ENCODE measurements at regions not wholly inside any gene's neighbourhood (a gene's known extent, or its start where the extent isn't known, plus 50 kb on each side); places are given as distances from the start of the nearest gene placed in this dataset.
"Not testable (repeated sequence)": the region's sequence is repeated elsewhere in the genome, so short reads cannot be mapped to it uniquely, and the experiment has no call there.

GRCh38 chr7:76862241-76862640 lies 169.9 kb downstream of the SPDYE17 start:
- ATAC-seq; intact Hi-C loops (cut with DNase I); DNase-seq: not testable (repeated sequence)

GRCh38 chr7:76859933-76860332 lies 172.2 kb downstream of the SPDYE17 start:
- intact Hi-C loops (cut with DNase I); DNase-seq; ATAC-seq: not testable (repeated sequence)

DNA sequence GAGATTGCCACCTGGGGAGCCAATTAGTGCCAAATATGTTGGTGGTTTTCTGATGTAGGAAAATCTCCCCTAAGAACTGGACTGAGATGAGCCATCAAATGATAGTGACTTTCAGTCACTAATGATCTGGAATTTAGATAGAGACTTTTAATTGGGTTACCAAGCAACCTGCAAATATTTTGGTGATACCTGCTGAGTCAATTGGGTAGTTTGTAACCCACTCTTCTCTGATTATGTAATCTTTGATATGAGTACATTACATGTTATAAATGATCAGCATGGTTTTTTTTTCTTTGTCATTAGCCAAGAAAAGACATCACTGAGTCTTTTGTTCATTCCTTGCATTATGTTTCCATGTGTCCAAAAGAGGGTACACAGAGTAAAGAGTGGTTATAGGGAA lies 177.5 kb downstream of the SPDYE17 start:
- ATAC-seq; DNase-seq; intact Hi-C loops (cut with DNase I): not testable (repeated sequence)

- intact Hi-C loops (cut with DNase I); DNase-seq; ATAC-seq: not testable (repeated sequence)
These were observed 179.2 kb downstream of the SPDYE17 start for GRCh38 chr7:76852787-76853584.

- intact Hi-C loops (cut with DNase I); ATAC-seq; DNase-seq: not testable (repeated sequence)
These were observed 179.8 kb downstream of the SPDYE17 start for GRCh38 chr7:76852362-76852761.

DNA sequence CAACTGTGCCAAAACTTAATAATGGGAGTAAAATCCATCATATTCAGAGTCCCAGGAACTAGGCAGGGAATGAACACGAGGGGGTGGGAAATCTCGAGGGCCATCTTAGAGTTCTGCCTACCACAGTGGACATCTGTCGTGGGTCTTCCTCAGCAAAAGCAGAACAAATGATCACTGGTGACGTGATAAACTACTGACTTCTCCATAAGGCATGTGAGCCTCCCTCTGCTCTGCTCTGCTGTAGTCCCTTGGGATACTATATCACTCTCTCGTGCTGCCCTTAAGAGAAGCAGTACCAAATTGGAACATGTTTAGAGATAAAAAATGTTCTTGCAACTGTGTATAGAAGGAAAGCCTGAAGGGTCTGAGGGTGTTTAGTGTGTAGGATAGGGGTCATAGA lies 180.5 kb downstream of the SPDYE17 start:
- DNase-seq; ATAC-seq; intact Hi-C loops (cut with DNase I): not testable (repeated sequence)

- ATAC-seq; intact Hi-C loops (cut with DNase I); DNase-seq: not testable (repeated sequence)
These were observed 182.1 kb downstream of the SPDYE17 start for GRCh38 chr7:76849887-76850563.

DNA sequence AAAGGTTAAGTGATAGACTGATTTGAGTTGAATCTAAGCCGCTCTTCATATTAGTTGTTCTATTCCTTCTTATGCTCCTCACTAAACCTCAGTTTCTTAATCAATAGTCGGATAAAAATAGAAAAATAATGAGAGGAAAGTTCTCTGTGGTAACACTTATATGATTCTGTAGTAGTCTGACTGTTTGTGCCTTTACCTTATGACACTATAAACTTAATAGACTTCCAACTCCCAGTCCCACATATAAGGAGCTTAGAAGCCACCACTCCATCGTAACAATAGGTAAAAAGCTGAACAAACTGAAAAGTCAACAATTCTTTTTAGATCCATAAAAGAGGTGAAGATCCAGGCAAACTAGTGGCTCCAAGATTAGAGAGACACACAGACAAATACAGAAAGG lies 192.3 kb downstream of the SPDYE17 start:
- DNase-seq; ATAC-seq; intact Hi-C loops (cut with DNase I): not testable (repeated sequence)

DNA sequence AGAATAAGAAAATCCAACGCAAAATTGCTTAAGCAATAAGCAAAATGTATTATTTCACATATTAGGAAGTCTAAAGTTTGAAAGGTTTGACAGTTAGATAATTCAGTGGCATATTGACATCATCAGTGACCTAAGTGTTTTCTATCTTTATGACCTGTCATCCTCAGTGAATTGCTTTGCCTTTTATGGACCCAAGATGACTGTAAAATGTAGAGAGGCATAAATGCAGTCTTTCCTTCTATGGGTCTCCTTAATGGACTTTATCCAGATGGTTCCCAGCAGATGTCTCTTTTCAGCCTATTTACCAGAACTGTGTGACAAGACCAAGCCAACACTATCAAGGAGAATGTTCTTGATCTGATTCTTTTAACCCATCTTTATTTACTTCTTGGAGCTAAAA lies 192.9 kb downstream of the SPDYE17 start:
- intact Hi-C loops (cut with DNase I); ATAC-seq; DNase-seq: not testable (repeated sequence)

DNA sequence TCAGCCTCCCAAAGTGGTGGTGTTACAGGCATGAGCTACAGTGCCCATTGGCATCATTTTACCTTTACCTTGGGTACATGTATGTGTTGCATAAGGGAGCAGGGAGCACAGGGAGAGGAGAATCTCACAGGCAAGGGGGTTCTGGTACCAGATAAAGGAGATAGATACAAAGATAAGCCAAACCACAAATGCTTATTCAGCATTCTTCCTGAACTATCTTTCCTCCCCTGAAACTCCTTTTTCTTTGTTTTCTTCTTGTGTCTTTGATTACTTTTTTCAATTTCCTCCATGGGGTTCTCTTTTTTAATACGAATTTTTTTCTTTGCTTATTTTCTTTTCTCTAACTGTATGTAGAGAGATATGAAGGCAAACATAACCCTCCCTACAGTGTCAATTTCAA lies 193.8 kb downstream of the SPDYE17 start:
- intact Hi-C loops (cut with DNase I); DNase-seq; ATAC-seq: not testable (repeated sequence)

DNA sequence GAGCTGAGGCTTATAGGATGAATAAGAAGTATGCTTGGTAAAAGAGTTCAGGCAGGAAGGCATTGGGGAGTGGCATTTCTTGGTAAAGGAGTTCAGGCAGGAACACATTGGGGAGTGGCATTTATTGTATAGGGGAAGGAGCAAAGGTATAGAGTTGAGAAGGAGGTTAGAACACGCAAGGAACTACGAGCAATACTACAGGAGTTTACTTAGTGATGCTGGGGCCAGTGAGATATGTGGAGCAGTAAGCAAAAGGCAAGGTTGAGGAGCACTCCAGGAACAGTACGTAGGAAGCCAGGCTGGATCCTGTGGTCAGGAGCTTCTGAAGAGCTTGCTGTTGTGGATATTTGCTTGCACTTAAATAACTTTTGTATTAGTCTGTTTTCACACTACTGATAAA lies 202.2 kb upstream of the POMZP3 start:
- ATAC-seq; intact Hi-C loops (cut with DNase I); DNase-seq: not testable (repeated sequence)

- DNase-seq; ATAC-seq; intact Hi-C loops (cut with DNase I): not testable (repeated sequence)
These were observed 199.1 kb upstream of the POMZP3 start for GRCh38 chr7:76826181-76826580.

DNA sequence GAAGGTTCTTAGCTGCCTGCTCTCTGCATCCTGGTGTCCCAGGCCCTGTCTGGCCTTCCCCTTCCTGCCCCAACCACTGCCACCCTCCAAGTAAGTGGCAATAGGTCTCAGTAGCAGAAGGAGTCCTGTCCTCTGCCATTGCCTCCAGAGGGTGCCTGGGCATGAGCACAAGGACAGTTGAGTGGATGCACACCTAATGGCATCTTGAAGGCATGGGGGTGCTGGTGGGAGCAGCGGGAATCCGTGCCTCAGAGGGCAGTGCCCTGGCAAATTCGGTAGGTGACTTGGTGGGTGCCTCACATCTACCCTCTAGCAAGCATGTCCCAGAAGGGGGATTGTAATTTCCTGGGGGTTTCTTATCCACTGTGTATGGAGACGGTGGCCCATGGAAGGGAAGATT lies 182.8 kb upstream of the POMZP3 start:
- ATAC-seq; DNase-seq; intact Hi-C loops (cut with DNase I): not testable (repeated sequence)

GRCh38 chr7:76807588-76808100 lies 180.6 kb upstream of the POMZP3 start:
- ATAC-seq; DNase-seq; intact Hi-C loops (cut with DNase I): not testable (repeated sequence)

DNA sequence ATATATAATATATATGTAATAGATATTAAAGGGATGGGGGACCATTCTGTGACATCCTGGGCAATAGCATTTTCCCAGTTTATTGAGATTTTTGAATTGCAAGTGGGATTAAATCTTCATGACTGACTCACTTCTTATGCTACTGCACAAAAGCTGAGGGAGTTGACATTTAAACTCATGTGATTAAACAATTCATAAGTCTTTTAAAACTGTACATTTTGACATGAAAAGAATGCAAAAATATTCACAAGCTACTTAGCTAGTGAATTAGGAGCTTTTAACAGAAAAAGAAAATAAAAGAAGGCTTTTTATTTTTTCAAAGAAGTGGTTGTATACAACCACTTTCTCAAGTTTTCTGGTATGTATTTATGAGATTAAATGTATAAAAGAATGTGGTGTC lies 179.4 kb upstream of the POMZP3 start:
- intact Hi-C loops (cut with DNase I); ATAC-seq; DNase-seq: not testable (repeated sequence)

DNA sequence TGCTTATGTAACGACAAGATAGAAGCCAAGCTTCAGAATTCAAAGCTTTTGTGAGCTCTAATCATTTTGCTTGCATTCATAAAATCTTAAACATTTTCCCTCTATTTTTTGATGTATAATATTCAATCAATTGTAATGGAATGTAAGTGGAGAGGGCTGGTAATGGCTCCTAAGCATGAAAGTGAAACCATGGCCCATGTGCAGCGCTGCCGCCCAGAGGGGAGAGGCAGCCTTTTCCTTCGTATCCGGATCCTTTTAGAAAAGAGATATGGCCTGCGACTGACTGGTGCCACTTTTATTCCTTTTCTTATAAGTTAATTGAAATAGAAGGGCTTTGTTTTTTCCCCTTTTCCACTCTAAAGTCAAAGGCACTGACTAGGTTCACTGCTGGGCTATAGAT lies 178.9 kb upstream of the POMZP3 start:
- DNase-seq; intact Hi-C loops (cut with DNase I): not testable (repeated sequence)
- peak; percentile 49 to 50 for ATAC-seq

GRCh38 chr7:76805262-76805661 lies 178.2 kb upstream of the POMZP3 start:
- ATAC-seq; intact Hi-C loops (cut with DNase I); DNase-seq: not testable (repeated sequence)

- DNase-seq; intact Hi-C loops (cut with DNase I): not testable (repeated sequence)
- peak in 1 of 2 donors; percentile 50 for ATAC-seq
These were observed 170.6 kb upstream of the POMZP3 start for GRCh38 chr7:76797639-76798038.

DNA sequence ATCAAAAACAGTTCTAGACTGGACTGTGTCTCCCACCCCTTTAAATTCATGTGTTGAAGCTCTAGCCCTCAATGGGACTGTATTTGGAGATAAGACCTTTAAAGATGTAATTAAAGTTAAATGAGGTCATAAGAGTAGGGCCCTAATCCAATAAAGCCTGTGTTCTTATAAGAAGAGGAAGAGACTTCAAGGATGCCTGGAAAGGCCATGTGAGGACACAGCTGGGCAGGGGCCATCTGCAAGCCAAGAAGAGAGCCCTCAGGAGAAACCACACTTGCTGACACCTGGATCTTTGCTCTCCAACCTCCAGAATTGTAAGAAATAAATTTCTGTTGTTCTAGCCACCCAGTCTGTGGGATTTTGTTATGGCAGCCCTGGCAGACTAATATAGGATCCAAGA lies 153.6 kb upstream of the POMZP3 start:
- DNase-seq; ATAC-seq; intact Hi-C loops (cut with DNase I): not testable (repeated sequence)

- DNase-seq; ATAC-seq; intact Hi-C loops (cut with DNase I): not testable (repeated sequence)
These were observed 147.2 kb upstream of the POMZP3 start for GRCh38 chr7:76774279-76774678.

All from left cardiac atrium (tissue), 4 donors.